ENCODE measurements at regions not wholly inside any gene's neighbourhood (a gene's known extent, or its start where the extent isn't known, plus 50 kb on each side); places are given as distances from the start of the nearest gene placed in this dataset.

DNA sequence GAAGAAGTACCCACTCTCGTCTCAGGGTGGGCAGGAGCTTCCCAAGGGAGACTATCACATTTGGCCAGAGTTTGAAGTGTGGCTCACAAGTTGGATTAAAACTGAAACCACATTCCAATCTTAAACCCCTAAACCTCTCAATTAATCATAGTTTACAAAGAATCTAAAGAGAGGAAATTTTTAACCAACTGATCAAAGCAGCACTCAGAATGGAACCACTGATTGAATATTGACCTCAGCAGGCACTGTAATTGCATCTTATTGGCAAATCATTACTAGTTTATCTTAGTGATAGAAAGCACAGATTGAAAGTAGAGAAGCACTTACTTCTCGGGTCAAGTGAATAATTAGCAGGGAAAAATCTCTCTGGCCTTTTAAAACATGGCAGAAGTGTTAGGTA, 491.6 kb downstream of the TOX3 start:
- TF ChIP-seq, protein P1, sequence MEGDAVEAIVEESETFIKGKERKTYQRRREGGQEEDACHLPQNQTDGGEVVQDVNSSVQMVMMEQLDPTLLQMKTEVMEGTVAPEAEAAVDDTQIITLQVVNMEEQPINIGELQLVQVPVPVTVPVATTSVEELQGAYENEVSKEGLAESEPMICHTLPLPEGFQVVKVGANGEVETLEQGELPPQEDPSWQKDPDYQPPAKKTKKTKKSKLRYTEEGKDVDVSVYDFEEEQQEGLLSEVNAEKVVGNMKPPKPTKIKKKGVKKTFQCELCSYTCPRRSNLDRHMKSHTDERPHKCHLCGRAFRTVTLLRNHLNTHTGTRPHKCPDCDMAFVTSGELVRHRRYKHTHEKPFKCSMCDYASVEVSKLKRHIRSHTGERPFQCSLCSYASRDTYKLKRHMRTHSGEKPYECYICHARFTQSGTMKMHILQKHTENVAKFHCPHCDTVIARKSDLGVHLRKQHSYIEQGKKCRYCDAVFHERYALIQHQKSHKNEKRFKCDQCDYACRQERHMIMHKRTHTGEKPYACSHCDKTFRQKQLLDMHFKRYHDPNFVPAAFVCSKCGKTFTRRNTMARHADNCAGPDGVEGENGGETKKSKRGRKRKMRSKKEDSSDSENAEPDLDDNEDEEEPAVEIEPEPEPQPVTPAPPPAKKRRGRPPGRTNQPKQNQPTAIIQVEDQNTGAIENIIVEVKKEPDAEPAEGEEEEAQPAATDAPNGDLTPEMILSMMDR (IDR thresholded peaks at IDR 0.05) = no peak

DNA sequence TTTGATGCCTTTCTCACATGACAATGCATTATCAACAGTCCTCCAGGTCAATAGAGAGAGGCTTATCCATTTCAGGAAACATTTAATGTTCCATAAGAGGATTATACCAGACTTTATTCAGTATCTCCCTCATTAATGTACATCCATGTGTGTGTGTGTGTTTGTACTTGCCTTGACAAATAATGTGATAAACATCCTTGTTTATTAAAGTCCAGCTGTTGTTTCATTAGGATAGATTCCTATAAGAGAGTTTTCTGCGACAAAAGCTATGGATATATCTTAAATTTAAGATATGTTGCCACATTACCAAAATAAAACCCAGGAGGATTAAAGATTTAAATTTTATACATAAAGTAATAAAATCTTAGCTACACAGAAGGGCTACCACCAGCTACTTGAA, 492.6 kb downstream of the TOX3 start:
- TF ChIP-seq, protein P1 (IDR thresholded peaks at IDR 0.05) = no peak

DNA sequence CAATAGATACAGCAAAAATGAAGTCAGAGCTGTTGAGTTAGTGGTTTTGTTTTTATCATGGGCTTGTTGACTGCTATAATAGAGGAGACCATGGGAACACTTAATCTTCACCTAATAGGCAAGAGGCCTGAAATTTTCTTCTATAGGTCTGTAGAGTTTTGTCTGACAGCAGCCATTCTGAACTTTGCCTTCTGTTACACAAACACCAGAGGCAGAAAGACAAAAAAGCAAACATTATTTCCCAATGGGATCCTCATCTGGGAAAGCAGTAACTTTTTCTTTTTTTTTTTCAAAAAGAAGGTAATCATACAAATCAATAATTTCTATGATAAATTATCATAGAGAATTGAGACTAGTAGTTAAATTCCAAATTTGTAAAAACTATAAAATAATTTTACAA, 494.1 kb downstream of the TOX3 start:
- TF ChIP-seq, protein P1 (IDR thresholded peaks at IDR 0.05) = no peak

DNA sequence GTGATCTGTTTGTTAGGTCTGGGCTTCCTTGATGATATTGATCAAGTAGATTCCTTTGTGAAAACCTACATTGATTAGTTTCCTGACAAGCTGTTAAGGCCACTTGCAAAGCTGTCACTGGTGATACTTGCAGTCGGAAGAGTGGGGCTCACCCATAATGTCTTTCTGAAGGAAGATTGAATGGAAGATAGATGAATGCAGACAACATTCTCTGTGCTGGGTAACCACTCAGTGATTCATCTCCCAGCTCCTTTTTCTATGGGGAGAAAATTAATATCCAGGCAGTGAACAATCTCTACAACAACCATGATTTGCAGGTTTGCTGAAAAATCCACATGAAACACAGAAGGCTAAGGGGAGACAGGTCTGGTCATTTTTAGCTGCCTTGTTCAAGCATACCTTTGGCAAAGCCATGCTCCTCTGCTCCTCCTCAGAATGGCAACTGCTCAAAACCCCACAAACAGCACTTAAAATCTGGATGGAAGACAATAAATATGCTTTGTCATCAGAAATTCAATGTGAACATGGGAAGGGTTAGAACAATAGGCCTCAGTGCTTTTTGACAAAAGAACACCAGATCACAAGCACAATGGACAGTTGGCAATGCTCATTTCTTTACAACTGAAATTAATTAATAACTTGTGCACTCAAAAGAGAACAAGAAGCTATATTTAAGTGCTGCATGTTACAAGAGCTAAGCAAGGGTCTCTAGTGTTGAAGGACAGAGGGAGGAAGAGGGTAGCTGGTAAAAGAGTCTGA, 495.4 kb downstream of the TOX3 start:
- TF ChIP-seq, protein P1 (IDR thresholded peaks at IDR 0.05) = no peak

DNA sequence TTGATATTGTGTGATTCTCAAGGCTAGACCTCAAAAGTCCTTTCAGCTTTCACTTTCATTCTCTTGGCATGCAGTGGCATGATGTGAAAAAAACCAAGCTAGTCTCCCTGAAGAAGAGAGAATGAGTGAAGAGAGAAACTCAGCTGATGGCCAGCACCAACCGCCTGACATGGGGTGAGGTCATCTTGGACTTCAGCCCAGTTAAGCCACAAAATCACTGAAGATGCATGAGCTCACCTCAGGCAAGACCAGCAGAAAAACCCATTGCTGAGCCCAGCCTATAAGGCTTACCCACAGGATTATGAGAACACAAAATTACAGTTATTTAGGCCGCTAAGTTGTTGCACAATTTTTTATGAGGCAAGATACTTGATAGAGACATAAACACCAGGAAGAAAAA, 496.5 kb downstream of the TOX3 start:
- TF ChIP-seq, protein P1 (IDR thresholded peaks at IDR 0.05) = no peak

DNA sequence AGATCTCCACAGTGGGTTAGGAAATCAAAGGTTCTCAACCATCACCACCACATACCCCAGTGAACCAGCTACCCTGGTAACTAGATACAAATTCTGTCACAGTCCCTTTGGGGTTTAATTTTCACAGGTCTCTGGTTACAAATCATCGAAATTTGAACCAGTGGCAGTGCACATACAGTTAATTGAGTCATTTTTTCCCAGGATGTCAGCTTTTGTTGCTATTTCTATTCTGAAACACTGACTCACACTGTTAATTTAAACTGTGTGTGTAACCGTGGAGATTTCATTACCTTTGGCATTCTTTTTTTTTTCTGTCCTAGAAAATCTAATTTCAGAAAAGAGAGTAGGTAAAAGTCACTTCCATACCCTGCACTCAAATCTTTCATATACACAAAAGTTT, 511.5 kb downstream of the TOX3 start:
- TF ChIP-seq, protein P1 (IDR thresholded peaks at IDR 0.05) = no peak

DNA sequence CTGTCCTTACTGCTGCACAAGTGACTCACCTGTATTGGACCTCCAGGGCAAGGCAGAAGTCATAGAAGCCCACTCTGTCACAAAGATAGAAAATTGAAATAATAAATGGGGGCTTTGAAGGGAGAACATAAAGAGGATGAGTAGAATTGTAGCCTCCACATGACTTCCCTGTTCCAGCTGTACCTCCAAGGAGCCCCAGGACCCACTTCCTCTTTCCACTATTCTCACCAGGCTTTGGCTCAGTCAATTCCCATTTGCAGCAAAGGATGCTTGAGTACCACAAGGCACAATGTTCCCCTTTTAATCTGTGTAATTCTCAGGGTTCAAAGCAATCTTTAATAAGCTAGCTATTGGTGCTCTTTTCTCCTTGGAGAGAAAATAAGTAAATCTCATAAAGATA, 512.1 kb downstream of the TOX3 start:
- TF ChIP-seq, protein P1 (IDR thresholded peaks at IDR 0.05) = no peak

DNA sequence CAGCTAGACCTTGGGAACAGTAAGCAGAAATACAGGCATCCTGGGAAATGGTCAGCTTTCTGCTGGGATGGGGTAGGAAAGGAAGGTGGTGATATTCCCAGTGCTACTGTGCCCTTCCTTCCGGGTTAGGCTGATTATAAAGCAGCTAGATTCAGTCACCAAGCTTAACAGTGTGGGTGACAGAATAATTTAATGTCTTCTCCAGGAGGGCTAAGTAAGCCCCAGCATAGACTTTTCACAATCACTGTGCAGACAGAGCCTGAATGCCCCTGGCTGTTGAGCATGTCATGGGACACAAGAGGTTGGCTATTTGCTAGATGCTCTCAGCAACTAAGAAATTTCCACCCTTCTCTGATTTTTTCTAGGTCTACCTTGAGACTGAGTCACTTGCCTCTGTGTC, 513.0 kb downstream of the TOX3 start:
- TF ChIP-seq, protein P1 (IDR thresholded peaks at IDR 0.05) = no peak

All from LNCAP (cell line).